ENCODE measurements at regions not wholly inside any gene's neighbourhood (a gene's known extent, or its start where the extent isn't known, plus 50 kb on each side); places are given as distances from the start of the nearest gene placed in this dataset.
"Not testable (repeated sequence)": the region's sequence is repeated elsewhere in the genome, so short reads cannot be mapped to it uniquely, and the experiment has no call there.

DNA sequence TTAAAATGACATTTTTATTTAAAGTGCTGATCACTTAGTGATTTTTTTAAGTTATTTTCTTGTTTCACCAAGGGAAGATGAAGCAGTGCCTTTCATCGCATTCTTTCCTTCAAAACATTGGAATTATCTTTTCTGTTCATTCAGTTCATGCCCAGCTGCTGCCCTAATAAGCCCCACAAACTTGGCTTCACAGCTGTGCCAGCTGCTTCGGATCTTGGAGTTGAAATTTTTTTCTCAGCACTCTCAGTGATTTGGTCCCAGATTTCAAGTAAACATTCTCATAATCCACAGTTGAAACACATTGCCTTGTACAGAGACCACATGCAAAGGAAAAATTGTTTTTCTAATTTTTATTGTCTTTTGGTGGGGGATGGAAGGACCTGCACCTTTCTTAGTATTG is 353.3 kb upstream of the LRP1B start:
- no peak for DNase-seq (ENCODE audit: low read depth in 2 of 2)

DNA sequence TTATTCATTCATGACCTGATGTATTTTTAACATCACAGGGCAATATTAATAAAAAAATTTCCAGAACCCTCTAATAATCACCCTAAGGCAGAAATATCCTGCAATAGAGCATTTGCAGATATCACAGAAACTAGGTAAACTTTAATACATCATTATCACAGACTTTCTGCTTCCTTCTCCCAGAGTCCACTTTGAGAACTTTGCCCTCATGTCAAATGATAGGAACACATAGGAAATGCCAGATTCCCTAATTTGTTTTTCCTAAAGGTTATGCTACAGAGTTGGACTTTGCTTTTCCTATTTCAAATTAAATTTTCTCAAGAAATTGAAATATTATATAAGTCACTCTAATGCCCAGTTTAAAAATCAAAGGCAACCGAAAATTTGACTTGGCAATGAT is 352.8 kb upstream of the LRP1B start:
- no peak for DNase-seq (ENCODE audit: low read depth in 2 of 2)

DNA sequence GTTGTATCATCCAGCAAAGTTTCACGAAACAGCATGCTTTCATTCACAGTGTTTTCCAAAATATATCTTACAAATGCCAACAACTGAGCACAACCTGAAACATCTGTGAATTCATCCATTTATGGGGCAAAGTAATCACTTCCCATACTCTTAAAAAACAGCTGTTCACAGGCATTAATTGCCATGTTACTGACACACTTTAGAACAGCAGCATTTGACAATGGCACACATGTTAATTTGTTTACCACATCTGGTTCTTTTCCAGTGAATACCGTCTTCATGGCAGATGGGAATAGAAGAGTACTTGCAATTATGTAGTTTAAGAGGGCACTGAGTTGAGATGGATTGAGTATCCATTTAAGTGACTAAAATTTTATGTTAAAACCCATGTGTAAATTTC is 347.4 kb upstream of the LRP1B start:
- DNase-seq (ENCODE audit: low read depth in 2 of 2) = no peak

DNA sequence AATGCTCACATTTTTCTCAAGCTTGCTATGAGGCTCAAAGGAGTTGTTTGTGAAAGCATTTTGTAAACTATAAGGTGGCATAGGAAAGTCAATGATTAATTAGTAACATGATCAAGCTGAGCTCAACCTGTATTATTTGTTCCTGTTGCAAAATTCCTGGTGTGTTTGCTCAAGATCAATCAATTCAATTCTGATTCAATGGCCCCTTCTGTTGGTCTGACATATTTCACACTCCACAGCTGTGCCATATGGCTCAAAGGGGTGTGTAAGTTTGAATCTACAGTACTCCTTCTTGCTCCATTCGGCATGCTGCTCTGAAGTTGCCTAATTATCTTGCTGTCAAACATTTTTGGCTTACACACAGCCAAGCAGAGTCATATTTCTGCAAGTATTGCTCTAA is 341.6 kb upstream of the LRP1B start:
- no peak for DNase-seq (ENCODE audit: low read depth in 2 of 2)

DNA sequence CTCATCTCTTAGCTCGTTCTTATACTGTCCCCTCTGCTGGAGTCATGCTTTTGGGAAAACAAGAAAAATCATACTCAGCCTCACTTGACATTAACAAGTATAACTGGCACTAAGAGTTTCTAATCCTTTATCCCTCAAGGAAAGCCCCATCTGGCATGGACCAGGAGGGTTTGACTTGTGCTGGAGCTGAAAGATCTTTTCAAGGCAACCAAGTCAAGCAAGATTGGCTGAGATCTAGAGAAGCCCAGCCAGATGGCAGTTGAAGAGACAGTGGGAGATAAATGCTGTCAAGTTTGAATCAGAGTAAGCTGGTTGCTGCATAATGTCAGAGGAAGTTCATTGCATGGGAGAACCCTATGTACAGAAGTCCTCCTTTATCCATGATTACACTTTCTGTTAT is 336.5 kb upstream of the LRP1B start:
- DNase-seq (ENCODE audit: low read depth in 2 of 2) = no peak

DNA sequence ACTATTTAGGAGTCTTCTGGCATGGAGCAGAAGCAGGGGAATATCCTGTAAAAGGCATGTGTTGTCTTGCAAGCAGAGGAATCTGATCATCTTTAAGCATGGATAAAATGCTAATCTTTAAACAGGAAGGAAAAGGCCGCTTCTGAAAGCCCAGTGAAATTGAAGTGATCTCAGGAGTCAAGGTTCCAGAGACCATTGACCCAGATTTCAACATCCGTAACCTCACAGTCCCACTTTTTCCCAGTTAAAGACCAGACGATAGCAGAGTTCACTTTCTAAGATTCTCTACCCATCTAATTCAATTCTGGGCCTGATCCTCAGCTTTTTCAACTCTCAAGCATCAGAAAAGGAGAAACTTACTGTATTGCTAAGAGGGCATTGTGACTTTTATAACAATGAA is 332.2 kb upstream of the LRP1B start:
- no peak for DNase-seq (ENCODE audit: low read depth in 2 of 2)

DNA sequence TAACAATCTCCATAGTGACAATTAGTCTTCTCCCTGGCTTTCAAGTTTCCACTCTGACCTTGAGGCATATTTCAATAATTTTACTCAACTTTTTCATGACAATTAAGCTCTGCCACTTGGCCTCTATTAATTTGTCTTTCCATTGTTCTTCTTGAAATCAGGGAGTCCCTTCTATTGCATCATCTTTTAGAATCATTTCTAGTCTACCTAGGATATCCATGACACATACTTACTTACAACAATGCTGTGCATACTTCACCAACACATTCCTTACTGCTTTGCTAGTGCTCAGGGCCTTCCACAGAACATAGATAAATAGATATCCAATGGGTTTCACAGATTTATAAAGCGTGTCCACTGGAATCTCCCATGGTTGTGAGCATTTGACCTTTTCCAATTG is 331.5 kb upstream of the LRP1B start:
- no peak for DNase-seq (ENCODE audit: low read depth in 2 of 2)

DNA sequence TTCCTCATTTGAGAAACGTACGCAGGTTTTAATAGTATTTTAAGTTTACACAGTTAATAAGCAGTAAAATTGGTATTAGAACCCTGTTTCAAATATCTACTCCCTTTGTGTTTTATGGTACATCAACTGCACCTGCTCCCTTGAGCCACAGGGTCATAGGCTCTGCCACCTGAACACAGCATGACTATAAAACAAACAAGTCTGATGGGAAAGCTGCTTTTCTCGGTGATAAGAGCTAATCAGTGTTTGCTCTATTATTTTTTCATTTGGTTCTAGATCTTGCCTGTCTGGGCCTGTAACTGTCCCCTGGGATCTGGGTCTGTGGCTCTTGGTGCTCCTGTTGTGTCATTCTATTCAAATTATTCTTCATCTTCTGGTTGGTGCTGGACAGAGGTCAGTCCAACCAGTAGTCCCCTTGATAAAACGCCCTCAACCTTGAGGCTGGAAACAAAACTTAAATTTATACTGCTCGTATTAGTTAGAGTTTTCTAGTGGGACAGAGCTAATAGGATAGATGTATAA is 314.8 kb upstream of the LRP1B start:
- DNase-seq (ENCODE audit: low read depth in 2 of 2) = no peak

DNA sequence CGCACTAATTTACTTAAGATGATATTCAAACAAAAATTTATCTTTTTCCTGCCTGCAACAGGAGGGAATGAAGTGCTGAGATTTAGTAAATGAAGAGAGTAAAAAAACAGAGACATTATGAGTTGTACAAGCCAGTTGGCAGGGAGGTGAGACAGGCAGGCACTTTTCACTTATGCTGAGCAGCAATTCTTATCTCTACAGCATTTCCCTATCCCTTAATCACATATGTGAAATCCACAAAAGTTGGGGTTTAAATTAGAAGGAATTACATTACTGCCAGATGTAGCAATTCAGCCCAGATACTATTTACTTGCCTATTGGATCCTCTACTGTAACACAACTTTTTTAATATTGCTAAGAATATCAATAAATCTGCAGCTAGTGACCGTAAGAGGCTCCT is 314.2 kb upstream of the LRP1B start:
- no peak for DNase-seq (ENCODE audit: low read depth in 2 of 2)

DNA sequence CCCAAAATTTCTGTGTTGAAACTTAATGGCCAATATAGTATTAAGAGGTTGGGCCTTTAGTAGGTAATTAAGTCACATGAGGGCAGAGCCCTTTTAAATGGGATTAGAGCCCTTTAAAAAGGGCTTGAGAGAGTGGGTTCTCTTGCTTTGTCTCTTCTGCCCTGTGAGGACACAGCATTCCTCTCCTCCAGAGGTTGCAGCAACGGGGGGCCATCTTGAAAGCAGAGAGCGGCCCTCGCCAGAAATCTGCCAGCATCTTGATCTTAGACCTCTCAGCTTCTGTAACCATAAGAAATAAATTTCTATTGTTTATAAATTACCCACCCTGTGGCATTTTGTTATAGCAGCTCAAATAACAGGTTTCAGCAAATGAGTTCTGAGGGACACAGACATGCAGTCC is 305.0 kb upstream of the LRP1B start:
- no peak for DNase-seq (ENCODE audit: low read depth in 2 of 2)

DNA sequence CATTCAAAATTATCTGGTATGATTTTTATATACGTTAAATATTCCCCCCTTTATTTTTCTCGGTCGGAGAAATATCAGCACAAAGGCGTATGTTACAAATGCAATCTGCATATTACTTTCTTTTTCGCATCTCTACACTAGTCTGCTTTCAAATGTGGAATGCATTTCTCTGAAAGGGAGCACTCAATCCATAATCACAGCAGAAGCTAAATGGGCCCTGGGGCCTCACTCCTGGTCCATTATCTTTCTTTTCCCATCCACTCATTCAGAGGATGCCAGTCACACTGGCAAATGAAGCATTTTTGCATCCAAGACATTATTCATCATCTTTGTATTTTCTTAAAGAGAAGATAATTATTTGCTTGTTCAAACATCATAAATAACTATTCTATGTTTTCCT is 295.2 kb upstream of the LRP1B start:
- no peak for DNase-seq (ENCODE audit: low read depth in 2 of 2)

DNA sequence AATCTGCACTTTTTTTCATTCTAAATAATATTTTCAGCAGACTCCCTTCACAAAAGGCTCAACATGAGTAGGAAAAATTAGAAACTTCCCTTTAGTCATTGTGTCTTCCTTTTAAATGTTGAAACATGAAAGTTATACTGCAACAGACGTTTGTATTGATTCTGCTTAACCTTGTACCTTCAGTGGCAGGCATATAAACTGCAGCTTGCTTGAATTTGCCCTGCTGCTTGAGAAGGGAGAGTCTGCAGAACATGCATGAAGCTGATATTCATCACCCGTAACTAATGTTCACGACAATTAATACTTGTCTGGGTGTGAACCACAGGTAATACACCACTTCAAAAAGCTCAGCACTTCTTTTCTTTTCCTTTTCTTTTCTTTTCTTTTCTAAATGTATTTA is 294.7 kb upstream of the LRP1B start:
- DNase-seq (ENCODE audit: low read depth in 2 of 2) = no peak

DNA sequence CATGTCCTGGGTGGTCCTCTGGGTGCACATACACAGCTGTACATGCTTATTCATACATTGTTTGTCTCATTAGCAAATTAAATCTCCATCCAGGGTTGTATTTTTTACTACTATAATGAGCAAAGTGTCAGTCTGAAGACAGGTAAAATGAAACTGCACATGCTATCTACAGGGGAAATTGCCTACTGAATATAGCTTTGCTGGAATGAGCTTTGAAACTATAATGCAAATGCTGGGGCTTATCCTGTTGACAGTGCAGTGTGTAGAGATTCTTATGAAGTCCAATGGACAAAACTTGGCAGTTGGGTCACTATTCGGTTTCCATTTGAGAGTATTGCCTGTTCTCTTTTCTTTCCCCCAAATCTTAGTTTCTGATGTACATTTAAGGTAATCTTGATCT is 292.8 kb upstream of the LRP1B start:
- no peak for DNase-seq (ENCODE audit: low read depth in 2 of 2)

DNA sequence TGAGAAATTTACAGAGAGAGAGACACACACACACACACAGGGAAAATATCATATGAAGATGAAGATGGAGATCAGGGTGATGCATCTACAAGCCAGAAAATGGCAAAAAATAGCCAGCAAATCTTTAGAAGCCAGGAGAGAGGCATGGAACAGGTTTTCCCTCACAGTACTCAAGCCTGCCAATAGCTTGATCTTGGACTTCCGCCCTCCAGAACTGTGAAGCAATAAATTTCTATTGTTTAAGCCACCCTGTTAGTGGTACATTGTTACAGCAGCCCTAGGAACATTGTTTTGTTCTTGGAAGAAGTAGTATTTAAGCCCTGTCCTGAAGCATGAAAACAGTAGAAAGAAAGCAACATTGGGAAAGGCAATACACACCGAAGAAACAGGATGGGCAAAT is 292.0 kb upstream of the LRP1B start:
- no peak for DNase-seq (ENCODE audit: low read depth in 2 of 2)

DNA sequence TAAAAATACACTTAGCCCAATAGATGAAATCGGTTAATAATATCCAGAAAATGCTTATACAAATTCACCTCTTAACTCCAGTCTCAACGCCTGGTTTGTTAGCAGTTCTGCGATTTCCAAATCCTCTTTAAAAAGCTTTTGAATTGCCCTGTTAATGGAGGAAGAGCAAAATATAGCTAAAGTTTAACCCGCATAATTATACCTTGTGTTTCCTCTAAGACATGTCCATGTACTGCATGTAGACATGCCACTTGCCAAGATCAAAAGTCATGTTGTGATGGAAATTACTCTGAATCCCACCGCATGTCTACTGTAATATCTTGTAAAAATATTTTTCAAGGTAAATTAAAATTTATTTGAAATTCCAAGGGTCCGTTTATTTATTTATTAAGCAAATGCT is 291.2 kb upstream of the LRP1B start:
- DNase-seq (ENCODE audit: low read depth in 2 of 2) = no peak

DNA sequence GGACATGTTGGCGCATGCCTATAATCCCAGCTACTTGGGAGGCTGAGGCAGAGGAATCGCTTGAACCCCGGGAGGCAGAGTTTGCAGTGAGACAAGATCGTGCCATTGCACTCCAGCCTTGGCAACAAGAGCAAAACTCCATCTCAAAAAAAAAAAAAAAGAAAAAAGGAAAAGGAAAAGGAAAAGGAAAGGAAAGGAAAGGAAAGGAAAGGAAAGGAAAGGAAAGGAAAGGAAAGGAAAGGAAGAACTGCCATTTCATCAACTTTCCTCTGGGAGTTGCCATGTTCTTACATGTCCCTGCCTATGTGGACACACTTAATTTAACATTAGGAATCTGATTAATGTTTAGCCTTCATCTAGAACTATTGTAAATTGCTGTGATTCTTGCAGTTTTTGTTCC is 287.9 kb upstream of the LRP1B start:
- not testable (repeated sequence) for DNase-seq (ENCODE audit: low read depth in 2 of 2)

DNA sequence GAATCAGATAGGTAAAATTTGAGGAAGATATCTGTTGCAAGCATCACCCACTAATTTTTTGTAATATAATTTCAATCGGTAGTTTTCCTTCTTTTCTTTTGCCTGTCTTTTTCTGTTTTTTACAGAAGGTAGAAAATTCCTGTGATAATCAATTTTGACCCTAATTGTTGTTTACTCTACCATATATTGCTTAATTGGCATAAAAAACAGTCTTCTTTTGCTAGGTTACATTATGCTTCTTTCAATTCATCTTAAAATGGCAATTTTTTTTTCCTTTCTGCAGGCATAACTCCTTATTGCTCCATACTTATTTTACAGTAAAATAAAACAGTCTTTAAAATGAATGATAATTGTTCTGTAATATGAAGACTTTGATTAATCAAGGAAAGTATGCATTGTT is 286.2 kb upstream of the LRP1B start:
- no peak for DNase-seq (ENCODE audit: low read depth in 2 of 2)

DNA sequence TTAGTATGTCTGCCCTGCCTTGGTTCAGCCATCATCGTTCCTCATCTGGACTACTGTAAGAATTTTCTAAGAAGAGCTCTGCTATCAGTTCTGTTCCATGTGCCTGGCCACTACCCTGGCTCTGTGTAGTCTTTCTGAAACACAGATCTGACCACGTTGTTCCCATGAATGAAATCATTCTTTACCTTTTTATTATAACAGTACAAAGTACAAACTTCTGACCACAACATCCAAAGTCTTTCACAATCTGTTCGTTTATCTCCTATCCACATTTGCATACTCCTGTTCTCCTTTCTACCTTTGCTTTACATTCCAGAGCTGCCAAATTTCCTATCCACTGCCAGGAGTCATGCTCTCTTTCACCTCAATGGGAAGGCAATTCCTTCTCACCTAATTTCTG is 284.6 kb upstream of the LRP1B start:
- no peak for DNase-seq (ENCODE audit: low read depth in 2 of 2)

DNA sequence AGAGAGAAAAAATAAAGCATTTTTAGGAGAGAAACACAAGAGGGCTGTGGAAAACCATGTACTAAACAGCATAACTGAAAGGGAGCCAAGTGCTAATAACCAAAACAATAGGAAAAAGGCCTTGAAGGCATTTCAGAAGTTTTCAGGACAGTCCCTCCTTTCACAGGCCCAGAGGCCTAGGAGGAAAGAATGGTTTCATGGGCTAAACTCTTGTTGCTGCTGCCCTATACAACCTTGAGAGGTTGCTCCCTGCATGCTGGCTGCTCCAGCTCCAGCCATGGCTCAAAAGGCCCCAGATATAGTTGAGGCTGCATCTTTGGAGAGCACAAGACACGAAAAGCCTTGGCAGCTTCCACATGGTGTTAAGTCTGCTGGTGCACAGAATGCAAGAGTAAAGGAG is 267.4 kb upstream of the LRP1B start:
- no peak for DNase-seq (ENCODE audit: low read depth in 2 of 2)

DNA sequence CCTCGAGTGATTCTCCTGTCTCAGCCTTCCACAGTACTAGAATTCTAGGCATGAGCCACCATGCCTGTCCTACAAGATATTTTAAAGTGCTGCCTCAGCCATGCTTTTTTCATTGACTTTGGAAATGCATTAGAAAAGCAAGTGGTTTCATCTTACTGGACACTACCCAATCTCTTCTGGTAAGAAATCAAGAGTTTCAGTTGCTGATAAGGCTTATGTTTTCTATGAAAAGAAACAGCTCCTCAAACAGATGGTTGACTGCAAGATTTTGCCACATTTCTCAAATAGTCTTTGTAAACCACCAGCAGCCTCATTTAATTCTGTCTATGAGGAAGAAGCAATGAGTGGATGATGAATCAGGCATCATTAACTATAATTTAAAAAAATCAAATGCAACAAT is 264.5 kb upstream of the LRP1B start:
- DNase-seq (ENCODE audit: low read depth in 2 of 2) = no peak

DNA sequence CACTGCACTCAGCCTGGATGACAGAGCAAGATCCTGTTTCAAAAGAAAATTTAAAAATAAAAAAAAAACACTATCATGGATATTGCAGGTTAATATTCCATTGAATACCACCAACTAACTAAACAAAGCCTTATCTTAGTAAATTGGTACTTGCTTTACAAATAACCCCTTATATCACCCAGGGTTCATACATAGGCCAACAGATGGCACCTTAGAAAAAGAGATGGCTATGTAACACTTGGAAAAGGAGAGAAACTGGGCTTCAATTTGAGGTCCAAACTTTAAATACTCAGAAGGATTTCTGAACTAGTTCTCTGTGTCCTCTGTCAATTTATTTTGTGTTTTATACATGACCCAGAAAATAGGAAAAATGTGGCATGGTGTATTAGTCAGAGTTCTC is 249.6 kb upstream of the LRP1B start:
- DNase-seq (ENCODE audit: low read depth in 2 of 2) = no peak

DNA sequence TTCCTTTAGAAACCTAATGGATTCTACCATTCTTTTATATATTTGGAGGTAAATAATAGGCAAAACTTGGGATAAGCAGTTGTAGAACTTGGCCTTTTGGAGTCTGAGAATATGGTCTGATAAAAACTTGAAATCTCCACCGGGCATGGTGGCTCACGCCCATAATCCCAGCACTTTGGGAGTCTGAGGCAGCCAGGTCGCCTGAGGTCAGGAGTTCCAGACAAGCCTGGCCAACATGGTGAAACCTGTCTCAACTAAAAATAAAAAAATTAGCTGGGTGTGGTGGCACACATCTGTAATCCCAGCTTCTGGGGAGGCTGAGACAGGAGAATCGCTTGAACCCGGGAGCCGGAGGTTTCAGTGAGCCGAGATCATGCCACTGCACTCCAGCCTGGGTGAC is 231.3 kb upstream of the LRP1B start:
- not testable (repeated sequence) for DNase-seq (ENCODE audit: low read depth in 2 of 2)

DNA sequence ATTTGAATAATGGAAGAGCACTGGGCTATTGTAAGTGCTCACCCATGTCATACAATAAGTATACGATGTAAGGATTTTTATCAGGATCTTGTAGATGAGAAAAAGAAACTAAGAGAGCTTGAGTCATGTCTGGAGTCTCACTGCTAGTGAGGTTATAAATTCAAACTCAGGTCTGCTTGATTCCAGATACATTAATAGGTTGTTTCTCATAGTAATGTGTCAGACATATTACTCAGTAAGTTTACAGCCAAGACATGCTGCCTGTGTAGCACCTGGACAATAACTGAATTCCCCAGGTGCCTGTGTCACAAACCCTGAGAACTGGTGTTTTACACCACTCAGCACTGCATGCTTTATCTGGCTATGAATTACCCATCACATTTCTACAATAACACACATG is 216.9 kb upstream of the LRP1B start:
- no peak for DNase-seq (ENCODE audit: low read depth in 2 of 2)

DNA sequence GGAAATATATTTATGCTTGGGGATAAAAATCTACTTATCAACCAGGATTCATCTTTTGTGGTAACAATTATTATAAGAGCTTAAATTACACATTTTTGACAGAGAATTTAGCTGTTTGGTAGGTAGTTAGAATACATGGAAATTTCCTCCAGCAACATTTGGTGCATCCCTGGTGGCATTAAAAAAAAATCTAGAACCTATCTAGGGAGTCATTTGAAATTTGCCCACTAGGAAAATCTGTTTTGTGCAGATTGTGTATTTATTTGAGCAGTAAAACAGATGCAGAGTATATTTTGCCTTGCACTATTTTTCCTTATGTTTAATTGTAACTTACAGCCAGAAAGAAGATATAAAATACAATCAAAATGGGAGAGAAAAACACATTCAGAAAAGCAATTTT is 208.4 kb upstream of the LRP1B start:
- no peak for DNase-seq (ENCODE audit: low read depth in 2 of 2)

DNA sequence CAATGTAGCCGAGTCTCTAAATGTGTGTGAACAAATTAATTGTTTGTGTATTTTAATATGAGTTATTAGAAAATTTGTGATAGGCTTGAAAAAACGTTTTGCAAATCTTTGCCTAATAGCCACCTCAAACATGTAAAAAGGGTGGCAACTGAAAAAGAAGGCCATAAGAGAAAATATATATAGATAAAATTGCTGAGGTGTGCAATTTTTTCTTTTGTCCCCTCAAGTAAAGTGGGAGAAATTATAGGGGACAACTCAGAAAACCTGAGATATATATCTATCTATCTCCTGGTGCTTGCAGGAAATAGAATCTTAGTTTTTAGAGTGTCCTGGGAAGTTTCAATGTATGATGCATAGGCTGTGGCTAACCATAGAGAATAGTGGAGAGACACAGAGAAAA is 201.4 kb upstream of the LRP1B start:
- no peak for DNase-seq (ENCODE audit: low read depth in 2 of 2)

Data from fibroblast of skin of left quadriceps (primary cell).